ENCODE measurements at regions not wholly inside any gene's neighbourhood (a gene's known extent, or its start where the extent isn't known, plus 50 kb on each side); places are given as distances from the start of the nearest gene placed in this dataset.

DNA sequence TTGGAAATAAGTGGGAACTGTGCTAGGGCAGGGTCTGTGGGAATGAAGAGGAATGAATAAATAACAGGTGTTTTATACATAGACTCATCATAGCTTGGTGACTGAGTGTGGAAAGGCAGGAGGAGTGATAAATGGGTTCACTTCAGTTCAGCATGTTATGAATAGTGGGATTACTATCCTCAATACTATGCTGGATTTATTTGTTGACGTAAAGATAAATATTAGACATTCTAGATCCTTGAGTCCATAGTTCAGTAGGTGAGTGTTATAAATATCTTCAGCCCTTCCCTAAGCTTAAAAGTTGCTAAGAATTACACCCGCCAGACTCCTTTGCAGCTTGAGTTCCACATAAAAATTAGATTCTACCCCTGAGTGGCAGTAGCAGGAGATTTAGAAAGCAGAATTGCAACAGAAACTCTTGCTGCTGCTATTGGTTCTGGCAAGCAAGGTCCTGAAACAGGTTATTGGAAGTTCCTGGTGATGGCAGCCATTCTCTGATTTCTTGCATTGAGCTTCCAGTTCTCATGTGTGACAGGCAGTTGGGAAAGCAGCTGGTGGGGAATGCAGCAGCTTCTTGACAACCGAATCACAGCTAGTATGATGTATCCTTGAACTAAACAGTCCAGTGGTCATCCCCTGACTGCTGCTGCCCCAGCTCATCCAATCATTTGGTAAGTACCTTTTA, 1558.9 kb downstream of the FAM181B start:
- DNase-seq (ENCODE audit: low read depth, low spot score) (no peak), FAIRE-seq (no peak)
- Histone ChIP-seq H3K9me1 (replicated peaks; ENCODE audit: control insufficient read depth, extremely low read depth, insufficient read depth, low read length) (no peaks in the 10 kb centered on the region), H3K27me3 (ENCODE audit: control insufficient read depth in 2 of 2, insufficient read depth in 2 of 2, low read length in 2 of 2) (no peaks in the 10 kb centered on the region), H3K79me2 (ENCODE audit: control insufficient read depth, insufficient read depth, low read length) (no peaks in the 10 kb centered on the region), H3K36me3 (ENCODE audit: control insufficient read depth in 2 of 2, extremely low read depth in 1 of 2, insufficient read depth in 2 of 2, low read length in 2 of 2) (no peaks in the 10 kb centered on the region), H2AFZ (ENCODE audit: low read depth, low read length) (no peak overlapping the region), H3K9ac (replicated peaks; ENCODE audit: extremely low read depth, insufficient read depth, low read length) (no peak overlapping the region), H4K20me1 (replicated peaks; ENCODE audit: control insufficient read depth, extremely low read depth, insufficient read depth, low read length) (no peaks in the 10 kb centered on the region), H3K27ac (ENCODE audit: insufficient read depth, low read depth, low read length) (no peak overlapping the region), H3K9me3 (replicated peaks; ENCODE audit: control insufficient read depth, insufficient read depth, low read length) (peaks cover 2% of the 10 kb centered on the region), H3K4me2 (ENCODE audit: insufficient read depth, low read length) (no peak overlapping the region), H3K4me1 (ENCODE audit: control insufficient read depth, extremely low read depth, insufficient read depth, low read length) (no peaks in the 10 kb centered on the region), H3K4me3 (replicated peaks in 1 of 3; ENCODE audit: insufficient read depth in 1 of 3, low read depth in 1 of 3, low read length in 3 of 3) (no peak overlapping the region)
- ChIA-PET CTCF (no interaction called here), POLR2A (no interaction called here)
- TF ChIP-seq POLR2AphosphoS5 (IDR thresholded peaks at IDR 0.05; ENCODE audit: insufficient read depth, low read depth, low read length) (no peak), EZH2 (IDR thresholded peaks at IDR 0.05; ENCODE audit: borderline replicate concordance, low read depth, low read length, severe bottlenecking) (no peak), GATA2 (IDR thresholded peaks at IDR 0.05; ENCODE audit: insufficient read depth, insufficient read length, low read depth, low read length) (no peak), POLR2A (IDR thresholded peaks at IDR 0.05; ENCODE audit: low read depth, low read length) (no peak), MYC (IDR thresholded peaks at IDR 0.05; ENCODE audit: low read depth, low read length) (no peak), FOS (IDR thresholded peaks at IDR 0.05; ENCODE audit: borderline replicate concordance, insufficient read depth, low read length) (no peak), JUN (IDR thresholded peaks at IDR 0.05; ENCODE audit: borderline replicate concordance, insufficient read depth, insufficient read length, low read depth) (no peak)
- TF ChIP-seq, protein P1, sequence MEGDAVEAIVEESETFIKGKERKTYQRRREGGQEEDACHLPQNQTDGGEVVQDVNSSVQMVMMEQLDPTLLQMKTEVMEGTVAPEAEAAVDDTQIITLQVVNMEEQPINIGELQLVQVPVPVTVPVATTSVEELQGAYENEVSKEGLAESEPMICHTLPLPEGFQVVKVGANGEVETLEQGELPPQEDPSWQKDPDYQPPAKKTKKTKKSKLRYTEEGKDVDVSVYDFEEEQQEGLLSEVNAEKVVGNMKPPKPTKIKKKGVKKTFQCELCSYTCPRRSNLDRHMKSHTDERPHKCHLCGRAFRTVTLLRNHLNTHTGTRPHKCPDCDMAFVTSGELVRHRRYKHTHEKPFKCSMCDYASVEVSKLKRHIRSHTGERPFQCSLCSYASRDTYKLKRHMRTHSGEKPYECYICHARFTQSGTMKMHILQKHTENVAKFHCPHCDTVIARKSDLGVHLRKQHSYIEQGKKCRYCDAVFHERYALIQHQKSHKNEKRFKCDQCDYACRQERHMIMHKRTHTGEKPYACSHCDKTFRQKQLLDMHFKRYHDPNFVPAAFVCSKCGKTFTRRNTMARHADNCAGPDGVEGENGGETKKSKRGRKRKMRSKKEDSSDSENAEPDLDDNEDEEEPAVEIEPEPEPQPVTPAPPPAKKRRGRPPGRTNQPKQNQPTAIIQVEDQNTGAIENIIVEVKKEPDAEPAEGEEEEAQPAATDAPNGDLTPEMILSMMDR (IDR thresholded peaks at IDR 0.05; ENCODE audit: extremely low read depth in 1 of 2, insufficient read depth in 1 of 2, low read depth in 1 of 2, low read length in 2 of 2) = no peak
- TF ChIP-seq, protein P2, sequence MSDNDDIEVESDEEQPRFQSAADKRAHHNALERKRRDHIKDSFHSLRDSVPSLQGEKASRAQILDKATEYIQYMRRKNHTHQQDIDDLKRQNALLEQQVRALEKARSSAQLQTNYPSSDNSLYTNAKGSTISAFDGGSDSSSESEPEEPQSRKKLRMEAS (IDR thresholded peaks at IDR 0.05; ENCODE audit: insufficient read depth, insufficient read length) = no peak
- intact Hi-C loops (cut with micrococcal nuclease) = no loop called here
- BruUV-seq (replicated peaks) = no TSS peak
- dilution Hi-C loops (cut with MboI; ENCODE audit: extremely low pct_ligation_motif_present, low sequenced_read_pairs) = no loop called here
